ENCODE measurements at regions not wholly inside any gene's neighbourhood (a gene's known extent, or its start where the extent isn't known, plus 50 kb on each side); places are given as distances from the start of the nearest gene placed in this dataset.

GRCh38 chr5:106072208-106072607, 1598.5 kb downstream of the EFNA5 start:
- no peak for TF ChIP-seq CTCF (IDR thresholded peaks at IDR 0.05 in 2 of 3, conservative IDR thresholded peaks at IDR 0.05 in 1 of 3; ENCODE audit: borderline replicate concordance in 1 of 3, insufficient read depth in 1 of 3, low read depth in 2 of 3, low read length in 2 of 3)
- TF ChIP-seq EGR1 (IDR thresholded peaks at IDR 0.05; ENCODE audit: low read depth) = no peak
- no peak for TF ChIP-seq EZH2phosphoT487 (IDR thresholded peaks at IDR 0.05; ENCODE audit: borderline replicate concordance)
- TF ChIP-seq CBX3 (IDR thresholded peaks at IDR 0.05; ENCODE audit: low read depth) = no peak
- TF ChIP-seq POLR2A (IDR thresholded peaks at IDR 0.05; ENCODE audit: borderline replicate concordance, extremely low read depth, insufficient read depth, insufficient read length) = no peak
- TF ChIP-seq REST (IDR thresholded peaks at IDR 0.05; ENCODE audit: low read depth) = no peak
- TF ChIP-seq RAD21 (IDR thresholded peaks at IDR 0.05; ENCODE audit: low read depth) = no peak
- no peak for TF ChIP-seq SP1 (IDR thresholded peaks at IDR 0.05; ENCODE audit: low read depth)
- TF ChIP-seq, protein P1, sequence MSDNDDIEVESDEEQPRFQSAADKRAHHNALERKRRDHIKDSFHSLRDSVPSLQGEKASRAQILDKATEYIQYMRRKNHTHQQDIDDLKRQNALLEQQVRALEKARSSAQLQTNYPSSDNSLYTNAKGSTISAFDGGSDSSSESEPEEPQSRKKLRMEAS (IDR thresholded peaks at IDR 0.05) = no peak
- no peak for TF ChIP-seq FOSL1 (IDR thresholded peaks at IDR 0.05; ENCODE audit: low read depth)
- TF ChIP-seq POLR2AphosphoS5 (IDR thresholded peaks at IDR 0.05; ENCODE audit: low read depth, low read length) = no peak

Measured in HCT116 (cell line).